Psoas muscle (tissue), 7 donors: ENCODE measurements at regions not wholly inside any gene's neighbourhood (a gene's known extent, or its start where the extent isn't known, plus 50 kb on each side); places are given as distances from the start of the nearest gene placed in this dataset.

Source experiments
- ATAC-seq, 4 donors: fragments of 200-7000 bp; cut with Tn5 transposase; one replicate each; pipeline ENCODE4 v1.9.1; 2020; ENCODE audit warnings: moderate library complexity in 3 of 4, mild to moderate bottlenecking in 2 of 4
- DNase-seq, 2 donors: peaks; one replicate each; pipeline ENCODE4 v3.0.0-alpha.2; 2020
- H3K27ac ChIP-seq: fragments of 200-600 bp; one replicate; pipeline ENCODE4 v1.8.0; 2022
- H3K27me3 ChIP-seq, 3 donors: fragments of 200-600 bp in 1 of 3; one replicate each; pipeline versions ENCODE4 v1.6.1 to v1.8.0; 2013 to 2022; ENCODE audit warnings: low read length in 2 of 3, mild to moderate bottlenecking in 2 of 3, moderate library complexity in 1 of 3; ENCODE audit not compliant: insufficient read depth in 3 of 3
- H3K36me3 ChIP-seq, 2 donors: fragments of 200-600 bp in 1 of 2; one replicate each; pipeline versions ENCODE4 v1.6.1 to v1.8.0; 2013 to 2022; ENCODE audit warnings: low read depth in 1 of 2, mild to moderate bottlenecking in 1 of 2, moderate library complexity in 1 of 2; ENCODE audit not compliant: insufficient read depth in 1 of 2
- H3K4me1 ChIP-seq: fragments of 200-600 bp; one replicate; pipeline ENCODE4 v1.8.0; 2022
- H3K4me3 ChIP-seq: fragments of 200-600 bp; one replicate; pipeline ENCODE4 v1.8.0; 2022; ENCODE audit warnings: mild to moderate bottlenecking
- H3K9me3 ChIP-seq: fragments of 200-600 bp; one replicate; pipeline ENCODE4 v1.8.0; 2022
- CTCF ChIP-seq: fragments of 200-600 bp; IDR thresholded peaks from one replicate; pipeline ENCODE4 v1.8.0; 2022; ENCODE audit warnings: antibody characterized with exemption
- WGBS, 3 donors: extraction: QIAGEN DNeasy Blood & Tissue Kit; methylation state at CpG; one replicate each; pipeline versions ENCODE4 v1.1.6 to v1.1.7; 2013; 5-methylcytosine and 5-hydroxymethylcytosine counted together
- intact Hi-C, 2 donors: fragments of 100-400 bp; cut with DNase I; formaldehyde crosslinking; loops; one replicate each; pipeline versions ENCODE4 v1.11.0 to v1.14.2; 2022
- donor health status: healthy with polysubstance abuse.
- donor health status: DM: no; HTN: no; CAD: no; lungs with moderate emphysema.
- donor health status: Bipolar disorder and iron deficiency.
- donor health status: healthy.
- donor health status: DM: yes; HTN: yes; CAD: no.
- donor health status: DM: no; HTN: no; CAD: no.
- donor health status: DM: yes; HTN: yes; CAD: no.

GRCh38 chr14:87628129-87628528, 364.9 kb downstream of the GALC start:
- H3K36me3 ChIP-seq, result no peaks in the 10 kb centered on the region
- DNase-seq (no peak), ATAC-seq (no peak)
- no peaks in the 10 kb centered on the region for H3K4me1 ChIP-seq
- no peak overlapping the region for H3K4me3 ChIP-seq
- no peaks in the 10 kb centered on the region for H3K27me3 ChIP-seq
- no peak for TF ChIP-seq CTCF
- no peaks in the 10 kb centered on the region for H3K9me3 ChIP-seq
- no peak overlapping the region for H3K27ac ChIP-seq
- intact Hi-C loops, result no loop called here

GRCh38 chr14:87626266-87626665, 366.7 kb downstream of the GALC start:
- intact Hi-C loops, result no loop called here
- ATAC-seq (no peak), DNase-seq (no peak)
- Histone ChIP-seq H3K27ac (no peak overlapping the region), H3K4me1 (no peaks in the 10 kb centered on the region), H3K27me3 (no peaks in the 10 kb centered on the region), H3K9me3 (no peaks in the 10 kb centered on the region), H3K36me3 (no peaks in the 10 kb centered on the region), H3K4me3 (no peak overlapping the region)
- no peak for TF ChIP-seq CTCF

- no peak overlapping the region for H3K4me3 ChIP-seq
- intact Hi-C loops, result no loop called here
- TF ChIP-seq CTCF, result no peak
- no peaks in the 10 kb centered on the region for H3K9me3 ChIP-seq
- H3K27me3 ChIP-seq, result no peaks in the 10 kb centered on the region
- no peak for DNase-seq
- H3K4me1 ChIP-seq, result no peaks in the 10 kb centered on the region
- WGBS, 3 donors, result 60 to 63% (median 61%) methylated on average over 1 of the region's 1 CpG
- H3K27ac ChIP-seq, result no peak overlapping the region
- ATAC-seq, result no peak
- H3K36me3 ChIP-seq, result no peaks in the 10 kb centered on the region
These were observed 369.4 kb downstream of the GALC start for GRCh38 chr14:87623616-87624015.

GRCh38 chr14:87617079-87617478, 375.9 kb downstream of the GALC start:
- Histone ChIP-seq H3K4me1 (no peaks in the 10 kb centered on the region), H3K4me3 (no peak overlapping the region), H3K36me3 (no peaks in the 10 kb centered on the region), H3K27ac (no peak overlapping the region), H3K27me3 (no peaks in the 10 kb centered on the region), H3K9me3 (no peaks in the 10 kb centered on the region)
- 39 to 48% (median 39%) methylated on average over 4 of the region's 4 CpGs for WGBS, 3 donors
- intact Hi-C loops, result no loop called here
- DNase-seq (no peak), ATAC-seq (no peak)
- no peak for TF ChIP-seq CTCF

GRCh38 chr14:87615822-87616679, 376.9 kb downstream of the GALC start:
- peak in 1 of 2 donors; percentile 21 for DNase-seq
- H3K4me3 ChIP-seq, result no peak overlapping the region
- TF ChIP-seq CTCF, result peak; percentile 59
- no peaks in the 10 kb centered on the region for H3K4me1 ChIP-seq
- no peaks in the 10 kb centered on the region for H3K36me3 ChIP-seq
- no peak for ATAC-seq
- intact Hi-C loops, result no loop called here
- H3K27me3 ChIP-seq, result no peaks in the 10 kb centered on the region
- no peaks in the 10 kb centered on the region for H3K9me3 ChIP-seq
- no peak overlapping the region for H3K27ac ChIP-seq
- 59 to 62% (median 61%) methylated on average over 12 of the region's 12 CpGs for WGBS, 3 donors
